Fibroblast of villous mesenchyme (primary cell): ENCODE measurements at regions not wholly inside any gene's neighbourhood (a gene's known extent, or its start where the extent isn't known, plus 50 kb on each side); places are given as distances from the start of the nearest gene placed in this dataset.

Source experiments
- DNase-seq: peaks from one replicate; pipeline ENCODE4 v3.0.0-alpha.2; 2010; ENCODE audit warnings: low read depth
- H3K4me3 ChIP-seq: 2 replicates; pipeline ENCODE4 v1.5.1; 2011; ENCODE audit warnings: low read depth, mild to moderate bottlenecking, low read length
- CTCF ChIP-seq: IDR thresholded peaks from 2 replicates; pipeline ENCODE4 v1.5.1; 2012; ENCODE audit warnings: low read depth, mild to moderate bottlenecking, low read length; ENCODE audit not compliant: insufficient read depth

GRCh38 chr3:64388886-64389285, 163.6 kb upstream of the PRICKLE2 start:
- H3K4me3 ChIP-seq, result no peak overlapping the region

DNA sequence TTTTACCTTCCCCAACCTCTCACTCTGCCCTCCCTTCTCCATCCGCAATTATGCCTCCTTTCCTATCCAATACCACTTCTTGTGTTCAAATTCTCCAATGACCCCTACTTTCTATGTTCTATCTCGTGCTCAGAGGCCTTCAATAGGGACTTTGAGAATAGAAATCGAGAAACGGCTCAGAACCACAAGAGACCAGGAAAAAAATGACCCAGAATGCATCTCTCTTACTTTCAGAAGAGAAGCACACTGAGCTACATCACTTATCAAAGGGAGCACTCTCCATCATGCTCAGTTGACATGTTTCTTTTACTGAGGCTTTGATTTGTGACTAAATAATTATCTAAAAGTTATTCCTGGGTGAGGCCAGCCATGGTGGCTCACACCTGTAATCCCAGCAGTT, 162.4 kb upstream of the PRICKLE2 start:
- no peak for TF ChIP-seq CTCF
- no peak for DNase-seq
- H3K4me3 ChIP-seq, result no peak overlapping the region

More at GRCh38 chr3:64388886-64389285, 163.6 kb upstream of the PRICKLE2 start:
- TF ChIP-seq CTCF, result no peak
- DNase-seq, result no peak

GRCh38 chr3:64385277-64385676, 160.0 kb upstream of the PRICKLE2 start:
- no peak overlapping the region for H3K4me3 ChIP-seq
- DNase-seq, result no peak
- no peak for TF ChIP-seq CTCF

GRCh38 chr3:64384561-64384960, 159.3 kb upstream of the PRICKLE2 start:
- DNase-seq, result peak; percentile 60
- no peak overlapping the region for H3K4me3 ChIP-seq
- TF ChIP-seq CTCF, result no peak

GRCh38 chr3:64382153-64382552, 156.9 kb upstream of the PRICKLE2 start:
- peak; percentile 88 for DNase-seq
- no peak overlapping the region for H3K4me3 ChIP-seq
- TF ChIP-seq CTCF, result peak; percentile 36

DNA sequence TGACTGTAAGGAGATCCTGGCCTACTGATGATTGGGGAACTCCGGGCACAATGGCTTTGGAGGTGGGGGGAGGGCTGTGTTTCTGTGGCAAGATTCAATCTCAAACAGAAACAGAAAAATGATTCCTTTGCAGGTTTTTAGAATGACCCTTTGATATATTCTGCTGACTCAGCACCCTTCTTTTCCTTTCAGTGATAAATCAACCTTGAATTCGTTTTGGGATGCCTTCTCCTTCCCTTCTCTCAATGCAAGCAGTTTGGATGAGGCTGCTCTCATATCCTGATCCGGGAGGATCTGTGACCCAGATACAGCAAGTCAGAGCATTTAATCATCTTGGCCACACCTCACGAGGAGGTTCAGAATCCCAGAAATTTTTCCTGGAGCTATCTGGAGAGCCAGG, 156.1 kb upstream of the PRICKLE2 start:
- no peak for TF ChIP-seq CTCF
- no peak for DNase-seq
- H3K4me3 ChIP-seq, result no peak overlapping the region

DNA sequence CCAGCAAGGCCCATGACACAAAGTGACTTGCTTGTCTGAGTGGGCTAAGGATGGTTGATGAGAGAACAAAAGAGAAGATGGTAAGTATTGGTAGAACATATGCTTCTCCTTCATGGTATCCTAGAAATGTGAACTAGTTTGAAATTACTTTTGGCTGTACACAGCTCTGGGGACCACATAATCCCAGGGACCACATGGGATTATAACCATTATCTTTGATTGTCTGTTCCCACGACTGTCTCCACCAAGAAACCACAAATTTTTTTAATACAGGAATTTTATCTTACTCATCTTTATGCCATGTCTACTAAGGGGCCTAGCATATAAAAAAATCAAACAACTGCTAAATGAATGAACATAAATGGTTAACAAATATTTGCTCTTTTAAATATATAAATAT, 155.3 kb upstream of the PRICKLE2 start:
- no peak for TF ChIP-seq CTCF
- H3K4me3 ChIP-seq, result no peak overlapping the region
- DNase-seq, result peak; percentile 56
